ENCODE measurements at regions not wholly inside any gene's neighbourhood (a gene's known extent, or its start where the extent isn't known, plus 50 kb on each side); places are given as distances from the start of the nearest gene placed in this dataset.

GRCh38 chr18:77337604-77338003, 88.0 kb downstream of the GALR1 start:
- no peak for TF ChIP-seq ARNT (IDR thresholded peaks at IDR 0.05)
- no peak for TF ChIP-seq SYNCRIP (IDR thresholded peaks at IDR 0.05; ENCODE audit: insufficient read depth, low read depth, low read length)
- no peak for TF ChIP-seq ZNF768 (CRISPR knock-in tag; IDR thresholded peaks at IDR 0.05)
- TF ChIP-seq PCBP1 (IDR thresholded peaks at IDR 0.05; ENCODE audit: borderline replicate concordance, low read depth, low read length), result no peak
- TF ChIP-seq MXD3 (CRISPR knock-in tag; IDR thresholded peaks at IDR 0.05), result no peak
- TF ChIP-seq AHR (CRISPR knock-in tag; IDR thresholded peaks at IDR 0.05), result no peak
- no peak for TF ChIP-seq GMEB2 (CRISPR knock-in tag; IDR thresholded peaks at IDR 0.05; ENCODE audit: low read depth)
- TF ChIP-seq ZNF747 (CRISPR knock-in tag; IDR thresholded peaks at IDR 0.05; ENCODE audit: borderline replicate concordance), result no peak
- no peak for TF ChIP-seq SNRNP70 (IDR thresholded peaks at IDR 0.05; ENCODE audit: low read depth, low read length)
- TF ChIP-seq POGZ (CRISPR knock-in tag; IDR thresholded peaks at IDR 0.05), result no peak
- TF ChIP-seq CENPBD1 (CRISPR knock-in tag; IDR thresholded peaks at IDR 0.05; ENCODE audit: borderline replicate concordance, low read depth), result no peak
- TF ChIP-seq ZBTB1 (CRISPR knock-in tag; IDR thresholded peaks at IDR 0.05; ENCODE audit: borderline replicate concordance), result no peak
- TF ChIP-seq ASH2L (IDR thresholded peaks at IDR 0.05; ENCODE audit: insufficient read length, low read depth, low read length), result no peak
- TF ChIP-seq HMGA1 (CRISPR knock-in tag; conservative IDR thresholded peaks at IDR 0.05), result no peak
- TF ChIP-seq CBFB (CRISPR knock-in tag; IDR thresholded peaks at IDR 0.05), result no peak
- no peak for TF ChIP-seq ZNF607 (CRISPR knock-in tag; IDR thresholded peaks at IDR 0.05; ENCODE audit: borderline replicate concordance)
- no peak overlapping the region for H2AFZ ChIP-seq (ENCODE audit: low read length)
- H3K9ac ChIP-seq (ENCODE audit: insufficient read depth, low read depth, low read length), result no peak overlapping the region
- no peaks in the 10 kb centered on the region for H4K20me1 ChIP-seq (ENCODE audit: insufficient read depth, low read length)
- FAIRE-seq (no peak), ATAC-seq (no peak), DNase-seq (ENCODE audit: low spot score) (no peak)
- CTCF ChIA-PET (ENCODE audit: low intra/inter-chr PET ratio, low total read pairs), result no interaction called here
- H3K79me2 ChIP-seq (ENCODE audit: insufficient read depth, low read length), result no peaks in the 10 kb centered on the region
- POLR2A ChIA-PET, result no interaction called here
- H3K36me3 ChIP-seq (replicated peaks in 1 of 2; ENCODE audit: control insufficient read depth in 1 of 2, insufficient read depth in 2 of 2, low read length in 2 of 2), result no peaks in the 10 kb centered on the region
- in situ Hi-C loops (cut with HindIII; ENCODE audit: extremely low pct_ligation_motif_present, low pct_unique_long_range_greater_than_20kb), result no loop called here
- no peaks in the 10 kb centered on the region for H3K9me3 ChIP-seq (ENCODE audit: low read length)
- 38% methylated on average over 7 of the region's 7 CpGs for WGBS (ENCODE audit: low lambda C conversion rate)
- intact Hi-C loops (cut with micrococcal nuclease; ENCODE audit: unreplicated experiment), result no loop called here
- H3K27ac ChIP-seq (ENCODE audit: extremely low read length, insufficient read depth, low read length), result no peak overlapping the region
- H3K27me3 ChIP-seq (ENCODE audit: control insufficient read depth in 1 of 2, insufficient read depth in 2 of 2, low read length in 2 of 2), result peaks cover 0 to 22% of the 10 kb centered on the region in 2 experiments; a peak in 2 of 5 replicates
- H3K4me3 ChIP-seq (replicated peaks in 1 of 3; ENCODE audit: insufficient read depth in 1 of 3, low read depth in 2 of 3, low read length in 3 of 3), result no peak overlapping the region
- no peak overlapping the region for H3K4me2 ChIP-seq (ENCODE audit: low read depth, low read length)
- BruUV-seq (replicated peaks), result no TSS peak
- H3K4me1 ChIP-seq (ENCODE audit: insufficient read depth, low read length), result no peaks in the 10 kb centered on the region

Measured in HepG2 (cell line).